ENCODE measurements at regions not wholly inside any gene's neighbourhood (a gene's known extent, or its start where the extent isn't known, plus 50 kb on each side); places are given as distances from the start of the nearest gene placed in this dataset.
"Not testable (repeated sequence)": the region's sequence is repeated elsewhere in the genome, so short reads cannot be mapped to it uniquely, and the experiment has no call there.

- H3K4me3 ChIP-seq (ENCODE audit: low read depth, low read length) = no peak overlapping the region
- no peaks in the 10 kb centered on the region for H3K4me1 ChIP-seq (ENCODE audit: control insufficient read depth, insufficient read depth, low read length, unreplicated experiment)
- no peaks in the 10 kb centered on the region for H3K36me3 ChIP-seq (ENCODE audit: insufficient read depth, low read length)
- H3K27me3 ChIP-seq (ENCODE audit: insufficient read depth, low read length) = peaks cover 10% of the 10 kb centered on the region; the same call in 1 of the 2 replicates
- H3K79me2 ChIP-seq (ENCODE audit: control insufficient read depth, insufficient read depth, low read length, unreplicated experiment) = no peaks in the 10 kb centered on the region
- no peak overlapping the region for H3K27ac ChIP-seq (ENCODE audit: low read depth, low read length)
- no peak overlapping the region for H2AFZ ChIP-seq (ENCODE audit: low read length, unreplicated experiment)
Measured at GRCh38 chr4:38414410-38414809, 249.6 kb upstream of the KLF3 start.

DNA sequence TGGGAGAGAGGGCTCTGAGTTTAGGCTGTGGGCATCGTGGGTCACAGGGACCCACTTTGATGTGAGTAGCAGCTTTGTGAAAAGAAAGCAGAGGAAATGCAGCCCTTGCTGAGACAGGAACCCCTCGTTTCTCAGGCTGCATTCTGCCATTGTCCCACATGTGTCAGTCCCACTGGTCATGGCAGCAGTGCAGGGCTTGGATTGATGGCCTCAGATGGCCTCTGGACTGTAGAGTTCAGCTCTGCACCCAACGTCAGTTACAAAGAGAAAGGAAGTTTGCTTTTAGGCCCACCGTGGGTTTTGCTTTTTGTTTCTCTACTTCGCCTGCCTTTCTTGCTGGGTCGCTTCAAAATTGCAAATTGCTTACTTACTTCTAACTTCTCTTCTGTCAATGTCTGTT lies 248.3 kb upstream of the KLF3 start:
- Histone ChIP-seq H3K27ac (ENCODE audit: low read depth, low read length) (no peak overlapping the region), H3K4me3 (ENCODE audit: low read depth, low read length) (no peak overlapping the region), H3K27me3 (ENCODE audit: insufficient read depth, low read length) (peaks cover 10% of the 10 kb centered on the region; the same call in 1 of the 2 replicates), H3K4me1 (ENCODE audit: control insufficient read depth, insufficient read depth, low read length, unreplicated experiment) (no peaks in the 10 kb centered on the region), H2AFZ (ENCODE audit: low read length, unreplicated experiment) (no peak overlapping the region), H3K79me2 (ENCODE audit: control insufficient read depth, insufficient read depth, low read length, unreplicated experiment) (no peaks in the 10 kb centered on the region), H3K36me3 (ENCODE audit: insufficient read depth, low read length) (no peaks in the 10 kb centered on the region)

DNA sequence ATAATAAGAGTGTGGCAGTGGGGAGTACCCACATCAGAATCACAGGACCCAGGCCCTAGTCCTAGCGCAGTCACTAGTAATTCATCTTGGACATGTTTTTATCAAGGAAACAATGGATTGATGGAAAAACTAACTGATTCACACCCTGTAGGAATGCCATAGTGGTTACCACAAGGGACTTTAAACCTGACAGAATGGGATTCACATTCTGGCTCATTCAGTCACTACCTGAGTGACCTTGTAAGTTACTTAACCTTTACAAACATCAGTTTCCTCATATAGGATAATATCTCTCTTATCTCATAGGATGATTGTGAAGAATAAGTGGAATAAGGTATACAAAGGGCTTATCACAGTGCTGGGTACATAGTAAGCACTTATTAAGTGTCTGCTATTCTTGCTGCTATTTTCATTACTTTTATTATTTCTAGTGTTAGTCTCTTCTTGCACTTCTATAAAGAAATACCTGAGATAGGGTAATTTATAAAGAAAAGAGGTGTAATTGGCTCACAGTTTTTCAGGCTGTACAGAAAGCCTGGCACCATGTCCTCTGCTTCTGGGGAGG lies 247.5 kb upstream of the KLF3 start:
- Histone ChIP-seq H3K27me3 (ENCODE audit: insufficient read depth, low read length) (peaks cover 15% of the 10 kb centered on the region; the same call in 1 of the 2 replicates), H3K79me2 (ENCODE audit: control insufficient read depth, insufficient read depth, low read length, unreplicated experiment) (no peaks in the 10 kb centered on the region), H2AFZ (ENCODE audit: low read length, unreplicated experiment) (no peak overlapping the region), H3K27ac (ENCODE audit: low read depth, low read length) (no peak overlapping the region), H3K4me3 (ENCODE audit: low read depth, low read length) (no peak overlapping the region), H3K36me3 (ENCODE audit: insufficient read depth, low read length) (no peaks in the 10 kb centered on the region), H3K4me1 (ENCODE audit: control insufficient read depth, insufficient read depth, low read length, unreplicated experiment) (no peaks in the 10 kb centered on the region)

GRCh38 chr4:38420254-38420653 lies 243.7 kb upstream of the KLF3 start:
- not testable (repeated sequence) for H3K36me3 ChIP-seq (ENCODE audit: insufficient read depth, low read length); H3K79me2 ChIP-seq (ENCODE audit: control insufficient read depth, insufficient read depth, low read length, unreplicated experiment); H2AFZ ChIP-seq (ENCODE audit: low read length, unreplicated experiment); H3K27ac ChIP-seq (ENCODE audit: low read depth, low read length); H3K4me1 ChIP-seq (ENCODE audit: control insufficient read depth, insufficient read depth, low read length, unreplicated experiment); H3K4me3 ChIP-seq (ENCODE audit: low read depth, low read length)
- peaks cover 23% of the 10 kb centered on the region for H3K27me3 ChIP-seq (ENCODE audit: insufficient read depth, low read length)

DNA sequence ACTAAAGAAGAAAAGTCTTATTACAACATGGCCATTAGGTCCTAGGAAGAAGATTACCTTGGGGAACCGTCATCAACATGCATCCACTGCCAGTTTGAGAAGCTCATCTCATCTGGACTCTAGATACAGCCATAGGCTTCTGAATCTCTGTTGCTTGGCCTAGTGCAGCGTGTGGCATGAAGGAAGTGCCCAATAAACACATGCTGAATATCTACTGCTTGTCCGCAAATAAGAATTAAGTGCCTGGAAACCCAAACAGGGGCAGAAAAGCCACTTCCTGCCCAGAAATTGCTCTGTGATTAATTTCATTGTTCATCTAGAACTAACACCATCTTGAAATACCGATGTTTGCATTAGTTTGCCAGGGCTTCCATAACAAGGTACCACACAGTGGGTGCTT lies 241.1 kb upstream of the KLF3 start:
- Histone ChIP-seq H3K27me3 (ENCODE audit: insufficient read depth, low read length) (peaks cover 47% of the 10 kb centered on the region), H3K36me3 (ENCODE audit: insufficient read depth, low read length) (no peaks in the 10 kb centered on the region), H3K27ac (ENCODE audit: low read depth, low read length) (no peak overlapping the region), H3K4me1 (ENCODE audit: control insufficient read depth, insufficient read depth, low read length, unreplicated experiment) (no peaks in the 10 kb centered on the region), H3K4me3 (ENCODE audit: low read depth, low read length) (no peak overlapping the region), H3K79me2 (ENCODE audit: control insufficient read depth, insufficient read depth, low read length, unreplicated experiment) (no peaks in the 10 kb centered on the region), H2AFZ (ENCODE audit: low read length, unreplicated experiment) (no peak overlapping the region)

- H3K27me3 ChIP-seq (ENCODE audit: insufficient read depth, low read length) = peaks cover 61% of the 10 kb centered on the region
- no peak overlapping the region for H2AFZ ChIP-seq (ENCODE audit: low read length, unreplicated experiment)
- H3K4me1 ChIP-seq (ENCODE audit: control insufficient read depth, insufficient read depth, low read length, unreplicated experiment) = no peaks in the 10 kb centered on the region
- H3K4me3 ChIP-seq (ENCODE audit: low read depth, low read length) = no peak overlapping the region
- no peak overlapping the region for H3K27ac ChIP-seq (ENCODE audit: low read depth, low read length)
- no peaks in the 10 kb centered on the region for H3K36me3 ChIP-seq (ENCODE audit: insufficient read depth, low read length)
- H3K79me2 ChIP-seq (ENCODE audit: control insufficient read depth, insufficient read depth, low read length, unreplicated experiment) = no peaks in the 10 kb centered on the region
Measured at GRCh38 chr4:38424151-38424871, 239.7 kb upstream of the KLF3 start.

- Histone ChIP-seq H3K27ac (ENCODE audit: low read depth, low read length) (no peak overlapping the region), H3K79me2 (ENCODE audit: control insufficient read depth, insufficient read depth, low read length, unreplicated experiment) (no peaks in the 10 kb centered on the region), H3K4me1 (ENCODE audit: control insufficient read depth, insufficient read depth, low read length, unreplicated experiment) (no peaks in the 10 kb centered on the region), H2AFZ (ENCODE audit: low read length, unreplicated experiment) (no peak overlapping the region), H3K27me3 (ENCODE audit: insufficient read depth, low read length) (peaks cover 73% of the 10 kb centered on the region), H3K4me3 (ENCODE audit: low read depth, low read length) (no peak overlapping the region), H3K36me3 (ENCODE audit: insufficient read depth, low read length) (no peaks in the 10 kb centered on the region)
Measured at GRCh38 chr4:38426532-38426931, 237.5 kb upstream of the KLF3 start.

DNA sequence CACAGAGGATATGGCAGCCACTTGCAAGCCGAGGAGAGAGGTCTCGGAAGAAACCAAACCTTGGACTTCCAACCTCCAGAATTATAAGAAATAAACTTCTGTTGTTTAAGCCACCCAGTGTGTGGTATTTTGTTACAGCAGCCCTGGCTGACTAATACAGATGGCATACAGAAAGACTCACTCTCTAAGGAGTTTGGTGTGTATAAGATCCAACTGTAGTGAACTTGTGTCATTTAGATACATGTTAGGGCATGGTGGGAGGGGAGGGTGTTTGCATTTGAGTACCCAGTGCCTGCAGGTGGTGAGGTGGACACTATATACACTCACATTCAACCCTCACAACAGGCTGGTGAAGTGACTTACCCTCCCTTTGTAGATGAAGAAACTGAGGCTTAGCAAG lies 233.2 kb upstream of the KLF3 start:
- no peaks in the 10 kb centered on the region for H3K4me1 ChIP-seq (ENCODE audit: control insufficient read depth, insufficient read depth, low read length, unreplicated experiment)
- no peak overlapping the region for H2AFZ ChIP-seq (ENCODE audit: low read length, unreplicated experiment)
- no peaks in the 10 kb centered on the region for H3K36me3 ChIP-seq (ENCODE audit: insufficient read depth, low read length)
- H3K4me3 ChIP-seq (ENCODE audit: low read depth, low read length) = no peak overlapping the region
- H3K27me3 ChIP-seq (ENCODE audit: insufficient read depth, low read length) = peaks cover 56% of the 10 kb centered on the region
- no peak overlapping the region for H3K27ac ChIP-seq (ENCODE audit: low read depth, low read length)
- H3K79me2 ChIP-seq (ENCODE audit: control insufficient read depth, insufficient read depth, low read length, unreplicated experiment) = no peaks in the 10 kb centered on the region

GRCh38 chr4:38442073-38442788 lies 221.8 kb upstream of the KLF3 start:
- Histone ChIP-seq H3K4me1 (ENCODE audit: control insufficient read depth, insufficient read depth, low read length, unreplicated experiment) (no peaks in the 10 kb centered on the region), H3K36me3 (ENCODE audit: insufficient read depth, low read length) (no peaks in the 10 kb centered on the region), H2AFZ (ENCODE audit: low read length, unreplicated experiment) (no peak overlapping the region), H3K27me3 (ENCODE audit: insufficient read depth, low read length) (peaks cover 8% of the 10 kb centered on the region; the same call in 1 of the 2 replicates), H3K27ac (ENCODE audit: low read depth, low read length) (no peak overlapping the region), H3K4me3 (ENCODE audit: low read depth, low read length) (no peak overlapping the region), H3K79me2 (ENCODE audit: control insufficient read depth, insufficient read depth, low read length, unreplicated experiment) (no peaks in the 10 kb centered on the region)

- Histone ChIP-seq H3K27me3 (ENCODE audit: insufficient read depth, low read length) (peaks cover 27% of the 10 kb centered on the region), H3K4me1 (ENCODE audit: control insufficient read depth, insufficient read depth, low read length, unreplicated experiment) (no peaks in the 10 kb centered on the region), H3K4me3 (ENCODE audit: low read depth, low read length) (no peak overlapping the region), H3K36me3 (ENCODE audit: insufficient read depth, low read length) (no peaks in the 10 kb centered on the region), H3K79me2 (ENCODE audit: control insufficient read depth, insufficient read depth, low read length, unreplicated experiment) (no peaks in the 10 kb centered on the region), H3K27ac (ENCODE audit: low read depth, low read length) (no peak overlapping the region), H2AFZ (ENCODE audit: low read length, unreplicated experiment) (no peak overlapping the region)
Measured at GRCh38 chr4:38449506-38450174, 214.4 kb upstream of the KLF3 start.

All from ACC112 (cell line).